GM21447 (cell line): ENCODE measurements at regions not wholly inside any gene's neighbourhood (a gene's known extent, or its start where the extent isn't known, plus 50 kb on each side); places are given as distances from the start of the nearest gene placed in this dataset.
"Not testable (repeated sequence)": the region's sequence is repeated elsewhere in the genome, so short reads cannot be mapped to it uniquely, and the experiment has no call there.

Experiments used
- ATAC-seq: cut with Tn5 transposase; IDR thresholded peaks from one replicate; pipeline ENCODE4 v1.9.1; 2021; ENCODE audit not compliant: unreplicated experiment

GRCh38 chr5:66348387-66349125 lies 204.5 kb downstream of the SREK1 start:
- ATAC-seq, result no peak

- ATAC-seq, result no peak
Observed at GRCh38 chr5:66351813-66352212, 207.7 kb downstream of the SREK1 start.

- no peak for ATAC-seq
Observed at GRCh38 chr5:66353186-66353585, 209.1 kb downstream of the SREK1 start.

GRCh38 chr5:66354422-66354821 lies 210.3 kb downstream of the SREK1 start:
- no peak for ATAC-seq

- no peak for ATAC-seq
Observed at GRCh38 chr5:66356011-66356565, 212.0 kb downstream of the SREK1 start.

GRCh38 chr5:66358741-66359140 lies 214.6 kb downstream of the SREK1 start:
- no peak for ATAC-seq

- no peak for ATAC-seq
Observed at GRCh38 chr5:66361070-66361469, 217.0 kb downstream of the SREK1 start.

- ATAC-seq, result no peak
Observed at GRCh38 chr5:66362046-66362445, 217.9 kb downstream of the SREK1 start.

- ATAC-seq, result no peak
Observed at GRCh38 chr5:66362687-66363086, 218.6 kb downstream of the SREK1 start.

GRCh38 chr5:66363097-66363496 lies 219.0 kb downstream of the SREK1 start:
- no peak for ATAC-seq

GRCh38 chr5:66364186-66364585 lies 220.1 kb downstream of the SREK1 start:
- ATAC-seq, result no peak

GRCh38 chr5:66365981-66366380 lies 221.9 kb downstream of the SREK1 start:
- no peak for ATAC-seq

GRCh38 chr5:66367814-66368541 lies 223.9 kb downstream of the SREK1 start:
- ATAC-seq, result no peak

- no peak for ATAC-seq
Observed at GRCh38 chr5:66368811-66369210, 224.7 kb downstream of the SREK1 start.

- ATAC-seq, result no peak
Observed at GRCh38 chr5:66377747-66378146, 218.4 kb upstream of the MAST4 start.

GRCh38 chr5:66378407-66378806 lies 217.8 kb upstream of the MAST4 start:
- ATAC-seq, result no peak

GRCh38 chr5:66382152-66382551 lies 214.0 kb upstream of the MAST4 start:
- no peak for ATAC-seq

- not testable (repeated sequence) for ATAC-seq
Observed at GRCh38 chr5:66405145-66405544, 191.0 kb upstream of the MAST4 start.

GRCh38 chr5:66406761-66407336 lies 189.3 kb upstream of the MAST4 start:
- no peak for ATAC-seq

- ATAC-seq, result no peak
Observed at GRCh38 chr5:66407765-66408164, 188.4 kb upstream of the MAST4 start.

- ATAC-seq, result no peak
Observed at GRCh38 chr5:66408576-66408975, 187.6 kb upstream of the MAST4 start.

GRCh38 chr5:66410122-66410521 lies 186.1 kb upstream of the MAST4 start:
- ATAC-seq, result no peak
